ENCODE measurements at regions not wholly inside any gene's neighbourhood (a gene's known extent, or its start where the extent isn't known, plus 50 kb on each side); places are given as distances from the start of the nearest gene placed in this dataset.

DNA sequence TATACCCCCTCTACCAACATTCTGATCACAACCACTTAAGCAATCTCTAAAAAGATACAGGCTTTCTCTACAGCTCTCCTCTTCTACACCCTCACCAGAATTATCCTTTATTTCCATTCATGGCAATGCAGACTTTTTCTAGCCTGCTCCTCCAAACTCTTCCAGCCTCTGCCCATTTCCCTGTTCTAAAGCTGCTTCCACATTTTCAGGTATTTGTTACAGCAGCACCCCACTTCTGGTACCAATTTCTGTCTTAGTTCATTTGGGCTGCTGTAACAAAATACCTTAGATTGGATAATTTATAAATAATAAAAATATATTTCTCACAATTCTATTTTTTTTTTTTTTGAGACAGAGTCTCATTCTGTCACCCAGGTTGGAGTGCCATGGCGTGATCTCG lies 53.0 kb upstream of the DNAH5 start (continued):
- no peak for TF ChIP-seq ZNF207 (IDR thresholded peaks at IDR 0.05; ENCODE audit: borderline replicate concordance)
- TF ChIP-seq NR2C1 (IDR thresholded peaks at IDR 0.05): no peak
- no peak for TF ChIP-seq SPI1 (IDR thresholded peaks at IDR 0.05; ENCODE audit: borderline replicate concordance, insufficient read depth, low read depth, low read length)
- no peak for TF ChIP-seq SMAD5 (IDR thresholded peaks at IDR 0.05; ENCODE audit: low read depth)
- TF ChIP-seq SIX5 (IDR thresholded peaks at IDR 0.05; ENCODE audit: low read depth, low read length, severe bottlenecking): no peak
- TF ChIP-seq MEF2A (IDR thresholded peaks at IDR 0.05; ENCODE audit: insufficient read depth, low read depth, low read length): no peak

DNA sequence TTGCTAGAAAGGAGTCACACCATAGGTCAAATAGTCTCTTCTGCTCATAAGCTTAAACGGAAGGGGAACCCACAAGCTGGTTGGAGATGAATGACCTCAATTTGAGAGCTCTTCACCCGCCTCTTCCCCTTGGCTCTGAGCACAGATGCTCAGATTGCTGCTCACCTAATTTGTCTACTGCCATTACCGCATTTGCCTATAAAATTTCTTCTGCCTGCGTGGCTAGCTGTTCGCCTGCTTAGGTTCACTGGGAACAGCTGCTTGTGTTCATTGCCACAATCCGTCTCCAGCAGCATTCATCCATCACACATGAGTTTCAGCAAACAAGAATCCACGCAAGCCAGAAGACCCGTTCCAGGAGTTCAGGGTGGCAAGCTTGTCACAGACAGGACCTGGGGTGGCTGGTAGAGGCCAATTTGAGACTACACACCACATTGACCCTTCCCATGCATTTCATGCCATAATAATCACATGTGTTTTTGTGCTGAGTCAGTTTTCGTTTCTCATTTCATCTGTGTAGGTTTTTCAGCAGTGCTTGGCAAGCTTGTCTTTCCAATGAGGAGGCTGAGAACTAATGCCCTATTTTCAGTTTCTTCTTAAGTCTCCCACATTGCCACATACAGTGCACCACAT lies 50.2 kb upstream of the DNAH5 start:
- ATAC-seq: peak; percentile 42; the same call in 2 of the 3 replicates

More for the DNA sequence above, 50.2 kb upstream of the DNAH5 start:
- SMC1A ChIA-PET (ENCODE audit: uncharacterized antibody, unreplicated experiment): interaction anchor here (0.9 to 1.5 kb wide), 3 partner anchors 278 to 653 kb away, joined by 3 to 4 read pairs (median 3); no protein-coding TSS in a partner anchor
- in situ Hi-C loops (cut with MboI) (loop anchor here (25.0 kb wide), 1 partner anchor 368 kb away; no protein-coding TSS in a partner anchor), intact Hi-C loops (cut with micrococcal nuclease; ENCODE audit: unreplicated experiment) (loop anchor here (5.0 kb wide), 1 partner anchor 218 kb away; no protein-coding TSS in a partner anchor)
- DNase-seq (ENCODE audit: low read depth, low spot score): no peak
- RAD21 ChIA-PET (ENCODE audit: unreplicated experiment): interaction anchor here (0.7 to 1.1 kb wide), 2 partner anchors 17 to 357 kb away, joined by 3 to 4 read pairs; no protein-coding TSS in a partner anchor
- H3K4me1 ChIP-seq (ENCODE audit: control insufficient read depth, insufficient read depth, low read length): no peaks in the 10 kb centered on the region
- no TSS peak for BruUV-seq (replicated peaks)
- no peaks in the 10 kb centered on the region for H3K36me3 ChIP-seq (ENCODE audit: control insufficient read depth in 2 of 2, insufficient read depth in 2 of 2, low read length in 1 of 2)
- WGBS (ENCODE audit: insufficient coverage, insufficient replicate concordance, low lambda C conversion rate, missing lambda C conversion rate): 23% methylated on average over 9 of the region's 9 CpGs
- no peak for FAIRE-seq
- CTCF ChIA-PET: interaction anchor here (1.1 to 1.7 kb wide), 2 partner anchors 367 to 654 kb away, joined by 3 read pairs; no protein-coding TSS in a partner anchor
- H3K4me2 ChIP-seq (ENCODE audit: control insufficient read depth, insufficient read depth): no peak overlapping the region
- H3K27me3 ChIP-seq (replicated peaks in 1 of 2; ENCODE audit: control insufficient read depth in 2 of 2, insufficient read depth in 2 of 2, low read length in 1 of 2): peaks cover 0 to 4% of the 10 kb centered on the region in 2 experiments; a peak in 1 of 4 replicates
- no peak overlapping the region for H2AFZ ChIP-seq (ENCODE audit: control insufficient read depth, low read depth, low read length)
- H4K20me1 ChIP-seq (ENCODE audit: control insufficient read depth, insufficient read depth): no peaks in the 10 kb centered on the region
- H3K4me3 ChIP-seq: no peak overlapping the region
- H3K27ac ChIP-seq (ENCODE audit: control insufficient read depth, insufficient read depth): no peak overlapping the region
- H3K79me2 ChIP-seq (ENCODE audit: control insufficient read depth, insufficient read depth, low read length): no peaks in the 10 kb centered on the region
- no peaks in the 10 kb centered on the region; the same call in 2 of the 3 replicates for H3K9me3 ChIP-seq (replicated peaks; ENCODE audit: control insufficient read depth, insufficient read depth, low read length)
- POLR2A ChIA-PET: no interaction called here
- TF ChIP-seq LARP7 (IDR thresholded peaks at IDR 0.05) (peak; percentile 30; the same call in 1 of the 2 replicates), NR2F1 (conservative IDR thresholded peaks at IDR 0.05) (no peak), JUND (IDR thresholded peaks at IDR 0.05; ENCODE audit: low read depth, low read length) (no peak), BRCA1 (IDR thresholded peaks at IDR 0.05; ENCODE audit: low read depth, low read length) (no peak)
- no peak overlapping the region for H3K9ac ChIP-seq (ENCODE audit: control insufficient read depth, insufficient read depth, low read length)
